ENCODE measurements at regions not wholly inside any gene's neighbourhood (a gene's known extent, or its start where the extent isn't known, plus 50 kb on each side); places are given as distances from the start of the nearest gene placed in this dataset.
"Not testable (repeated sequence)": the region's sequence is repeated elsewhere in the genome, so short reads cannot be mapped to it uniquely, and the experiment has no call there.

DNA sequence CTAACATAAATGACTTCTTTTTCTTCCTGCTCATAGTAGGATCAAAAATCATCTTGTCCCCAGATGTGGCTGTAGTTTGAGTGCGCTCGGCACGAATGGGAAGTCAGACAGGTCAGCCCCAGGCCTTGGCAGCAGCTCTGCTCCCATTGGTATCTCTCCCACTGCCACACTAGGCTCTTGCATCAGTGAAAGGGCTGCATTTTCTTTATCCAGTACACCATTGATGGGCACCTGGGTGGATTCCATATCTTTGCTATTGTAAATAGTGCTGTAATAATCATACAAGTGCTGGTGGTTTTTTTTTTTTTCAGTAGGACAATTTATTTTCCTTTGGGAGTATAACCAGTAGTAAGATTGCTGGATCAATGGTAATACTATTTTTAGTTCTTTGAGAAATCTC lies 865.5 kb downstream of the CCDC85A start:
- no peak for DNase-seq

DNA sequence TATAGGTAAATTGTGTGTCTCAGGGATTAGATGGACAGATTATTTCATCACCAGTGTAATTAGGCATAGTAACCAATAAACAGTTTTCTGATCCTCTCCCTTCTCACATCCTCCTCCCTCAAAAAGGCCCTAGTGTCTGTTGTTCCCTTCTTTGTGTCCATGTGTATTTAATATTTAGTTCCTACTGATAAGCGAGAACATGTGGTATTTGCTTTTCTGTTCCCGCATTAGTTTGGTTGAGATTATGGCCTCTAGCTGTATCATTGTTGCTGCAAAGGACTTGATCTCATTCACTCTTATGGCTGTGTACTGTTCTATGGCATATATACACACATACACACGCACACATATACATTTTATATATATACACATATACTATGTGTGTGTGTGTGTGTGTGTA lies 866.2 kb downstream of the CCDC85A start:
- DNase-seq: peak; percentile 24

DNA sequence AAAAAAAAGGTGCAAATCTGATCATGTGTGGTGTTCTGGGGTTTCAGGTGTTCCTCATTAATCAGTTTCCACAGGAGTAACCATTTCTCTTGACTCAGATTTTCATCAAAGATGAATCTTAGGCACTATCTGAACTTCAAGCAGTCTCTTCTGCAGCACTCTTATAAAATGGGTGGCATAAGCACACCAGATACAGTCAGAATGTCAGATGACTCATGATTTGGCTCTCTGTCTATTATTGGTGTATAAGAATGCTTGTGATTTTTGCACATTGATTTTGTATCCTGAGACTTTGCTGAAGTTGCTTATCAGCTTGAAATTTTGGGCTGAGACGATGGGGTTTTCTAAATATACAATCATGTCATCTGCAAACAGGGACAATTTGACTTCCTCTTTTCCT lies 882.5 kb downstream of the CCDC85A start:
- not testable (repeated sequence) for DNase-seq

DNA sequence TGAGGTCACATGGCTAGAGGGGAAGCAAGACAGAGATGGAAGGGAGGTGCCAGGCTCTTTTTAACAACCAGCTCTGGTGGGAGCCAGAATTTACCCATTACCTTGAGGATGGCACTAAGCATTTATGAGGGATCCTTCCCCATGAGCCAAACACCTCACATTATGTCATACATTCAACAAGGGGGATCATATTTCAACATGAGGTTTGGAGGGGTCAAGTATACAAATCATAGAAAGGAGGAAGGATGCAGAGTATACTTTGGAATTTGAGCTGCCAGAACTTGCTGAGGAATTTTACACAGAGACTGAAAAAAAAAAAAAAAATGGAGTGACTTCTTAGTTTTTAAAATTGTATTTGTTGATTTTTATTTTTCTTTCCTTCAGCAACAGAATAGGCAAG lies 891.4 kb downstream of the CCDC85A start:
- no peak for DNase-seq

DNA sequence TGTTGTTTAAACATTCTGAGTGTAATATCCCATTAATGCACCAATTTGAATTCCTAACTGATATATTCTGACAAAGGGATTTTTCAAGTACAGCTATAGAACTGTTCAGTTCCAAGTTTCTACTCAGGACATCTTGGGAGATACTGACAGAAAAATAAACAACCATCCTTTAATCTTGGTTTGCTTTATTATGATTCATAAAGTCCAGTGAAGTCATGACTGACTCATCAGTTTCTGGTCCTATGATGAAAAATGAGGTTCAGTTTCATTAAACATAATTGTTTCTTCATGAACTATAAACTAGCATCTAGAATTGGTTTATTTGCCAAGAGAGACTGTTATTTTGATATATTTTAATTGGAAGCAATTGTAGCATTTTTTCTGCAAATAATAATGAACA lies 896.2 kb downstream of the CCDC85A start:
- no peak for DNase-seq

DNA sequence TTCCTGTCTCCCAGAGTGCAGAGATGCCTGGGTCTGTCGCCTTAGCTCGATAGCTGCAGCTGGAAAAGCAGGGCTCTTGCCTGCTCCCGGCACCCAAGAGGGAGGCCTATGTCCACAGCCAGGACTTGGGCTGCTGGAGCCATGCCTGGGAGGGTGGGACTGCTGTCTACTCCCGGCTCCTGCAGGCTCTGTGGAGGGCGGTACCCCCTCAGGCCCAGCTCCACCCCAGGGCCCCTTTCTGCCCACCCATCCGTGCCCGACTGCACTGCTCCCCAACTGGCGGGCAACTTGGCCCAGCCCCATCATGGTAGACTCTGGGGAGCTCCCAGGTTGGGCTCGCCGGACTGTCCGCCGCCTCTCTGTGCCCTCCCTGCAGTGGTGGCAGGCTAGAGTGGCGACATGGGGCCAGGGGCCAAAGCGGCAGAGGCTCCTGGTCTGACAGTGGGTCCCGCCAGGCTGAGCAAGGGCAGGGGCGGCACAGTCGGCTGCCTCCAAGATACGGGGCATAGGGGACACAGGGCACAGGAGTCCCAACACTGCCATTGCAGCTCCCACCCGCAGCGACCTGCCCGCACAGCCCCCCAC lies 901.0 kb downstream of the CCDC85A start:
- DNase-seq: no peak

DNA sequence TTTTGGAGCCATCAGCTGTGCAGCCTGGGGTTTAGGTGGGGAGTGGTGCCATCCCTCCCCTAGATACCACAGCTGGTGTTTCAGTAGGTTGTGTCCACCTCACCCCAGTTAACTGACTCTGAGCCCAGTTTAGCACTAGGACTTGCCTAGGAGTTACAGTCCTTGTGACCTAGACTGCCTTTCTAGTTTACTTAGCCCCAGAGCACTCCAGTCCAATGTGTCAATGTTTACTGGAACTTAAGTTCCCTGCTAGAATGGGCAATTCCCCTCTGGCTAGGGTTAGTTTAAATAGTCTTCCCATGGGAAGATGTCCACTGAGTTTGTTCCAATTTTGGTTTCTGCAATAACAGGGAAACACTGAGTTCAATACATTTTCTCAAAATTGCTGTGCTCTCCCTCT lies 909.2 kb downstream of the CCDC85A start:
- DNase-seq: no peak

DNA sequence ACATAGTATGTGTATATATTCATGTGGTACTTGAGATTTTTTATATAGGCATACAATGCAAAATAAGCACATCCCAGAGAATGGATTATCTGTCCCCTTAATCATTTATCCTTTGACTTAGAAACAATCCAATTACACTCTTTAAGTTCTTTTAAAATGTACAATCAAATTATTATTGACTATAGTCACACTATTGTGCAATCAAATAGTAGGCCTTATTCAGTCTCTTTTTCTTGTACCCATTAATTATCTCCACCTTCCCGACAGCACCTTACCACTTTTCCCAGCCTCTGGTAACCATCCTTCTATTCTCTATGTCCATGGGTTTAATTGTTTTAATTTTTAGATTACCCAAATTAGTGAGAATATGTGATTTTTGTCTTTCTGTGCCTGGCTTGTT lies 914.1 kb downstream of the CCDC85A start:
- DNase-seq: no peak

DNA sequence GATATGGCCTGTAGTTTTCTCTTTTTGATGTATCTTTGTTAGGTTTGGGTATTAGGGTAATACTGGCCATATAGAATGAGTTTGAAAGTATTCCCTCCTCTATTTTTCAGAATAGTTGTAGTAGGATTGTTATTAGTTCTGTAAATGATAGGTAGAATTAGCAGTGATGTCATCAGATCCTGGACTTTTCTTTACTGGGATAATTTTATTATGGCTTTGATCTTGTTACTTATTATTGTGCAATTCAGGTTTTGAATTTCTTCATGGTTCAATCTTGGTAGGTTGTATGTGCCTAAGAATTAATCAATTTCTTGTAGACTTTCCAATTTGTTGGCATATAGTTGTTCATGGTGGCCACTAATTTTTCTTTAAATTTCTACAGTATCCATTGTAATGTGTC lies 916.6 kb downstream of the CCDC85A start:
- DNase-seq: no peak

DNA sequence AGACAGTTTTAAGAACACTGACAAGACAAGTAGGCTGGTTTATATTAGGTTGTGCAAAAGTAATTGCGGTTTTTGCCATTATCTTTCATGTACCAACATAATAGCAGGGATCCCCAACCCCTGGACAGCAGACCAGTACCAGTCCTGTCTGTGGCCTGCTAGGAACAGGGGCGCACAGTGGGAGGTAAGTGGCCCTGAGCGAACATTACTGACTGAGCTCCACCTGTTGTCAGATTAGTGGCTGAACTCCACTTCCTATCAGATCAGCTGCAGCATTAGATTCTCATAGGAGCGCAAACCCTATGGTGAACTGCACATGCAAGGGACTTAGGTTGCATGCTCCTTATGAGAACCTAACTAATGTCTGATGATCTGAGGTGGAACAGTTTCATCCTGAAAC lies 921.9 kb downstream of the CCDC85A start:
- no peak for DNase-seq

DNA sequence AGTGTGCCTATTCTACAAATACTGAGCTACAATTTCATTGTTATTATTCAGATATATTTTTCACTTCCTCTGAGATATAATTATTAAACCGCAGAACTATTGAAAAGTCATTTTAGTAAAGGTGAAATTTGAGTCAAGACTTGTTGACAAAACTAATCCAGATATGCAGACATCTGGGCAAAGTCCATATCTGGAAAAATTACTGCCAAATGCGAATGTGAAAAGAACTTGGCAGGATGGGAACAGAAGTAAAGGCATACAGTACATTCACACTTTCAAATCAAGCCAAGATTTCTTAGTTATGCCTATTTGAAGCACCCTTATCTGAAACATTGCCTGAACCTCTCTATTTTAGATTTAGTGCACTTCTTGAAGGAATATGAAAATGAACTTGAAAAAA lies 923.6 kb downstream of the CCDC85A start:
- no peak for DNase-seq

DNA sequence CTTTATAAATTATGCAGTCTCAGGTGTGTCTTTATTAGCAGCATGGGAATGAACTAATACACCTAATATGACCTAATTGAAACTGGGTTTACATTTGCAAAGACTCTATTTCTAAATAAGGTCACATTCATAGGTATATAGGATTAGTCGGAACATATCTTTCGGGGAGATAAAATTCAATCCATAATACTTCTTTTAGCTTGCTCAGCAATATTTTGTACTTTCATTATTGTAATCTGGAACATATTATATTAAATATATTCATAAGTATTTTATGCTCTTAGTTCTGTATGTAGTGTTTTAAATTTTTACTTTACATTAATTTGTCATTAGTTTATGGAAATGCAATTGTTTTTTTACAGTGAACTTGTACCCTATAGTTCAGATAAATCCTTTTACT lies 927.7 kb downstream of the CCDC85A start:
- no peak for DNase-seq

DNA sequence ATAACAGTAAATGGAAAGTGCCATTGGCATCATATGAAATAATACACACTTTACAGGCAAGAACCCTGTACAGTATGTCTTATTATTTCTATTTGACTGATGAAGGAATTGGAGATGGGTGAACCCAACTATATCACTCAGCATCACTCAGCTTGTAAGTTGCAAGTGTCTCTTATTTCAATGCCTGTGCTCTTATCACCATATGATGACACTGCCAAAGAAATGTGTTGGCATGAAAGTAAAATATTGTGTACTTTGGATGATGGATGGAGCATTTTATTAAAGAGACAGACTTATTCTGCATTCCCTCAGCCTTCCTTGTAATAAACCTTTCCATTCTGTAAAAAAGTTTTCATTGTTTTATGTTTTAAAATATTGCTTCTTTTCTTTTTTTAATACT lies 927.5 kb upstream of the VRK2 start:
- no peak for DNase-seq

DNA sequence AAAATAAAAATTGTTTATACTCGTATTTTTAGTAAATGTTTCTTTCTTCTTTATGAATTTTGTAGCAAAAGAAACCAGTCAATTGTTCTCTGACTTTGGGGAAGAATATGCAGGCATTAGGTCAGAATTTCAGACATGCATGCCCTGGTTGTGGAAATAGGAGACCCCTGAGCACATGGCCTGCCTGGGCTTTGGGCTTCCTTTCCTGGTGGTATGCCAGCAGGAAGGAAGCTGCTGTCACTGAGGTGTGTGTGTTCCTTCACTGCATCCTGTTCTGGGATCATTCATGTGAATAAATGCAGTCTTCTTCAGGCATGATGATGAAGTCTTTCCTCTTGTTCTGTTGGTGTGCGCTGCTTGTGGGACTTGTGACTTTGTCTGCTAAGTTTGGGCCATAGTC lies 920.2 kb upstream of the VRK2 start:
- no peak for DNase-seq

DNA sequence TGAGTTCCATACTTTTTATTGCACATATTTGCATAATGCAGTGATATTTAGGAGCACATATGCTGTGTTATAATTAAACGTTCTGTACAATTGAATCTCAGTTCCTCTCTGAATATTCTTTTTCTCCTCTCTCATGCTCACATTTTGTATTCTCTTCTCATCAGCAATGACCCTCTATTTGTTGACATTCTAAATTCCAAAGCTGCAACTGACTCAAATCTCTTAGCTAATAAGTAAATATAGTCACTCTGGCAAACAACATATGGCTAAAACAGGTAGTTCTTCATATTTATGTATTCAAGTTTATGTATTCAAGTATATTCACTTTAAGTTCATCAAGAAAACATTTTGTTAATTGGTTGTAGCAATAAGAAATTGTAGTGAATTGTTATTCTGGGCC lies 907.4 kb upstream of the VRK2 start:
- DNase-seq: no peak

DNA sequence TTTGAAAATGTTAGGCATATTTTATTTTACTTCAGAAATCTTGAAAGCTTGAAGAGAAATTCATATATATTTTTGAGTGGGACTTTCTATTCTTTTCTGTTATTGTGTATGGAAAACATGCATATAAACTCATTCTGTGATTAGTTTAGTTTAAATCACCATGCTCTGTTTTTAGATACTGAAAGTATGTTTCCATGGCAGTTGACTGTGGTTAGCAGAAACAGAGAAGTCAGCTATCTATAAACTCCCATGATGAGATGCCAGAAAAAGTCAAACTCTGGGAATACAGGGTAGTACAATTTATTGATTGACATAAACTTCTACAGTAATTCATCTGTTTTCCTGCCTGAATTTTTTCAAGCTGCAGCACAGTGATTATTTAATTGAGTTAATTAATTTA lies 905.3 kb upstream of the VRK2 start:
- no peak for DNase-seq

DNA sequence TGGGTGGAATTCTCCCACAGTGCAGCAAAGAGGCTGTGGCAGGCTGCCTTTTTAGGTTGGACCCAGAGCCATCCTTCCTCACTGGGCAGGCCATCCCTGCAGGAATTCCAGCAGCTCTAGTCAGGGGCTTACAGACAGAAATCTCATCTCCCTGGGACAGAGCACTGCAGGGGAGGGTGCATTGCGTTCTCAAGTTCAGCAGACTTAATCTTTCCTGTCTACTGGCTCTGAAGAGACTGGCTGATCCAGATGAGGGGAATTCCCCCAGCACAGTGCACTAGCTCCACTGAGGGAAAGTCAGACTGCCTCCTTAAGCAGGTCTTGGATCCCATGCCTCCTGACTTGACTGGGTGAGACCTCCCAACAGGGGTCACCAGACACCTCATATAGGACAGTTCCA lies 899.7 kb upstream of the VRK2 start:
- no peak for DNase-seq

DNA sequence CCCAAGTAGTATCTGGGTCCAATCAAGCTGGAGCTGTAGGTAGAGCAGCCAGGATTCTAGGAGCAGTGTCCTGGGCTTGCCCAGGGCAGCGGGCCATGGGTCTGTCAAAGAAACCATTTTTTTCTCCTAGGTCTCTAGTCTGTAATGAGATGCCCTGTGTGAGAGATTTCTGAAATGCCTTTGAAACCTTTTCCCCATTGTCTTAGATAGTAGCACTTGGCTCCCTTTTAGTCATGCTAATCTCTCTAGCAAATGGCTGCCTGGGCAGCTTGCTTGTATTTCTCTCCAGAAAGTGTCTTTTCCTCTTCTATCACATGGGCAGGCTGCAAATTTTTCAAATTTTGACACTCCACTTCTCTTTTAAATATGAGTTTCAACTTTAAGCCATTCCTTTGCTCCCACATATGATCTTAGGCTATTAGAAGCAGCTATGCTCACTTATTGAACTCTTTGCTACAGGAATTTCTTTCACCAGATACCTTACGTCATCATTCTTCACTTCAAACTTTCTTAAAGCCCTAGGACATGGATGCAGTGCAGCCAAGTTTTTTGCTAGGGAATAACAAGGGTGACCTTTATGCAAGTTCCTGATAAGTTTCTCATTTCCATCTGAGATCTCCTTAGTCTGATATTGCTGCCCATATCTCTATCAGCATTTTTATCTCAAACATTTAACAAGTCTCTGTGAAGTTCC lies 890.2 kb upstream of the VRK2 start:
- DNase-seq: no peak

DNA sequence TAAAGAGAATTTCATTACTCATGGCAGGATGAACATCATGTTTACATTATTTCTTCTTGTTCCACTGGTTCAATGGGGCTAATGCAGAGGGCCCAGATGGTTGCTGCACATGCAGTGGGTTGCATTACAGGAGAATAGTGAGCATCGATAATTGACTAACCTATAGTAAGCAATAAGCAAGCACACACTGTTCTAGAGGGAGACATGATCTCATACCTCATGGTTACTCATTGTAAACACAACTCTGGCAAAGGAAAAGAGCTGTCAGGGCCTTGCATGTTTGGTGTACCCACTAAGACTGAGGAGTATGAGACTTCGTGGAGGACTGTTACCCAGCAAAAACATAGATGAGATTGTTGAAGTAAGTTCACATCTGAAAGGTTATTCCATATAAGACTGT lies 885.6 kb upstream of the VRK2 start:
- no peak for DNase-seq

DNA sequence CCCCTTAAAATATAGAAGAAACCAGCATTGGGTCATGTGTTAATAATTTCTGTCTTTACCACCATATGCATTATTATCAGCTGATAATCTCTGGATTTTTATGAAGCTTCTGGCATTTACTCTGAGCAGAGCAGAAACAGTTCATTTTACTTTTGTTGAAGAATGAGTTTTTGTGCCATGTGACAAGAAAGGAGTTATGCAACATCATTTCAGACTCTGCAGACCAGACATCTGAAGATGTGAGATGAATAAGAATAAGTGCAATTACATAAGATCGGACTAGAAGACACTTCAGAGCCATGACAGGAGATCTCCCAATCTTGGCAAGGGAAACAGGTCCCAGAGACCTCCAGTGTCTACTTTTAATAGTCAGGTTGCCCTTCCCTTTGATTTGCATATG lies 869.4 kb upstream of the VRK2 start:
- DNase-seq: no peak

DNA sequence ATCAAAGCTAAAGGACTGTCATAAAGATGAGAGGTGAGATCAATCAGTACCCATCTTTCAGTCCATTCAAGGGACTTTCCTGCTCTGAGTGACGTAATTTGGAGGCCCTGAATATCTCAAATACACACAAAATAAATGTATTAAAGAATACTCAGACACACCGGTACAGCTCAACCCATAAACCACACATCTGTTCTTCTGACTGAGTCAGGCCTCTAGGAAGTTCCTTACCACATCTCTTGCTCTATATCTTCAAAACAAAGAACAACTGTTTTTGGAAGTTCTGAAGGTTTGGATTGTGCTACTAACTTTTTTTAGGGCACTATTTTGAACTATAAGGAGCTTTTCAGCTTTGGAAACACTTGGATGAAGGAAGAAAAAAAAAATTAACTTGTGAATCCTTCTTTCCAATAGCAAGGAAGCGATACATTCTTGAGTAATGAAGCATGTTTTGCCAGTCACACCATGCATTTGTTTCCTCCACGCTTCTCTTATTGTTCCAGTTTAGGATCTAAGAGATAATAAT lies 866.5 kb upstream of the VRK2 start:
- DNase-seq: no peak

DNA sequence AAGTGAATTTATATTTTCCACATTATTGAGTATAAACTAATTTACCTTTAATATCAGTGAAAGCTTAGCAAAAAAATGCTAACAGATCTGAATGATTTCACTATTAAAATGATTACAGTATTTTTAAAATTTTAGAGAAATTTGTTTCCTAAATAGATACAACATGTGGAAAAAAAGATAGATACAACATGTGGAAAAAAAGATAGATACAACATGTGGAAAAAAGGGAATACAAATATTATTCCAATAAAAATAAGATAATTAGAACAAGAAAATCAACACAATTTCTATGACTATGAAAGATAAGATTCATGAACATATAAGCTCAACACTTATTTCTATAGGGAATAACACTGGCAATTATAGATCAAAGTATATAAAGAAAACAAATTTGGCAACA lies 865.9 kb upstream of the VRK2 start:
- DNase-seq: no peak

DNA sequence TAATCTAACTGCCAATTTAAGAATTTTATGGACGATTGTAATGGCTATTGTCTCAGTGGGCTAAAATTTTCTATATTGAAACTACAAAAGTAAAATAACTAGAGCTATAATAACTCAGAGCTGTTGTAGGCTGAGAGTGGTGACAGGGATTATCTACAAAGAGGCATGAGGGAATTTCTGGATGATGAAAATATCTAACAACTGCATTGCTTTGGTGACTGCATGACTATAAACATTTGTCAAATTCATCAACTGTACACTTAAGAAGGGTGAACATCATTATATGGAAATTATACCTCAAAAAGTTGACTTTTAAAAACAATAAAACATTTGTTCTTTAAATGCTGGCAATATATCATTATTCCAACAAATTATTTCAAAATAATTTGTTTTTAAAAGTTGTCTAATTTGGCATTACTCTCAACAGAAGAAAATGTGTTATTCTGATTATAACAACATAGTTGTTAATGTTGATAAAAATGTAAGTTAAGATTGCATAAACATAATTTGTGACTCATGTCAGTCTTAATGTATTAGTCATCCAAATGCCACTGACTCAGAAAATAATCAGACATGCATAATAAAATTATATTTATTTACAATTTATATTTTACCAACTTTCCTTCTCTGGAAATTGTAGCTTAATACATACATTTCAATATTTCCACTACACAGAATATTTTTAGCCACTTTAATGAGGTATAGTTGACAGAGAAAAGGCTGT lies 865.1 kb upstream of the VRK2 start:
- no peak for DNase-seq

DNA sequence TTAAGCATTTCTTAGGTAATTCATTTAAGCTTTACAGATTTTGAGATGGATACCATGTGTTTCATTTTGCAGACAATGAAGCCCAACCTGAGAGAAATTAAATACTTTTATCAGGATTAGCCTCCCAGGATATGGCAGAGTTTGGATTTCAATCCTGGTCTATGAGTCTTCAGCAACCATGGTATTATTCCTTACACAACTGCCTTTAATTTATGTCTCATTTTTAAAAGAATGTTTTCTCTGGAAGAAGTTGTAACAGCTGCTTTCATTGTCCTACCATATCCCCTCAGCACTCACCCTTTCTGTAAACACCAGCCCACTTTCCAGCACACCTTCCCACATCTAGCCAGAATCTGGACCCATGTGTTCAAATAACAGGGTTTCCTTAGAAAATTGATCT lies 863.7 kb upstream of the VRK2 start:
- no peak for DNase-seq

All from DMS153 (cell line).